ENCODE measurements at regions not wholly inside any gene's neighbourhood (a gene's known extent, or its start where the extent isn't known, plus 50 kb on each side); places are given as distances from the start of the nearest gene placed in this dataset.

DNA sequence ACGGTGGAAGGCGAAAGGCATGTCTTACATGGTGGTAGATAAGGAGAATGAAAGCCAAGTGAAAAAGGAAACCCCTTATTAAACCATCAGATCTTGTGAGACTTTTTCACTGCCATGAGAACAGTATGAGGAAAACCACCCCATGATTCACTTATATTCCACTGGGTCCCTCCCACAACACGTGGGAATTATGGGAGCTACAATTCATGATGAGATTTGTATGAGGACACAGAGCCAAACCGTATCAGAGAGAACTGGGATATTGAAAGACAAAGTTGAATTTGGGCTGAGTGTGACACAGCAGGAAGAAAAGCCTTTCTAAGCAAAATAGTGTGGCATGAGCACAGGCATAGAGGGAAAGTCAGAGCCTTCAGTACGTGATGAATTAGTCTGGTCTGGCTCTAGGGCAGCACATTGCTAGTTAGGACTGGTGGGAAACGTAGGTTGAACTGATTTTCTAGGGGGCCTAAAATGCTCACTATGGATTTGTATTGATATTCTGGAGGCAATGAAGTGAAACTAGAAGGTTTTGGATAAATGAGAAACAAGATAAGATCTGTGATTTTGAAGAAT lies 84.8 kb upstream of the RND3 start:
- H3K27ac ChIP-seq (ENCODE audit: low read length) = peak overlapping the region; percentile 30; the same call in 1 of the 2 replicates
- DNase-seq = no peak
- 0 out of 2 replicates have a peak overlapping the region, but pooled peaks have one; percentile 20 for H2AFZ ChIP-seq (ENCODE audit: low read length)
- H4K20me1 ChIP-seq (ENCODE audit: insufficient read depth, low read length) = no peaks in the 10 kb centered on the region
- no peaks in the 10 kb centered on the region for H3K27me3 ChIP-seq (replicated peaks; ENCODE audit: insufficient read depth, low read length)
- H3K79me2 ChIP-seq (ENCODE audit: low read length) = no peaks in the 10 kb centered on the region
- peaks cover 20% of the 10 kb centered on the region for H3K4me1 ChIP-seq (ENCODE audit: low read length)
- H3K4me2 ChIP-seq (ENCODE audit: low read depth, low read length) = no peak overlapping the region
- no peak overlapping the region for H3K4me3 ChIP-seq (ENCODE audit: low read length)
- peaks cover 10% of the 10 kb centered on the region; the same call in 1 of the 2 replicates for H3F3A ChIP-seq (ENCODE audit: insufficient read depth, low read length)
- H3K36me3 ChIP-seq (replicated peaks; ENCODE audit: insufficient read depth, low read length) = no peaks in the 10 kb centered on the region
- no peak overlapping the region for H3K9ac ChIP-seq (ENCODE audit: low read length)
- H3K9me3 ChIP-seq (replicated peaks; ENCODE audit: insufficient read depth, low read length) = no peaks in the 10 kb centered on the region
- H3K9me2 ChIP-seq (replicated peaks; ENCODE audit: insufficient read depth, low read length) = no peaks in the 10 kb centered on the region
- TF ChIP-seq EZH2 (optimal IDR thresholded peaks at IDR 0.05; ENCODE audit: low read depth, low read length) = no peak
- TF ChIP-seq, protein P1, sequence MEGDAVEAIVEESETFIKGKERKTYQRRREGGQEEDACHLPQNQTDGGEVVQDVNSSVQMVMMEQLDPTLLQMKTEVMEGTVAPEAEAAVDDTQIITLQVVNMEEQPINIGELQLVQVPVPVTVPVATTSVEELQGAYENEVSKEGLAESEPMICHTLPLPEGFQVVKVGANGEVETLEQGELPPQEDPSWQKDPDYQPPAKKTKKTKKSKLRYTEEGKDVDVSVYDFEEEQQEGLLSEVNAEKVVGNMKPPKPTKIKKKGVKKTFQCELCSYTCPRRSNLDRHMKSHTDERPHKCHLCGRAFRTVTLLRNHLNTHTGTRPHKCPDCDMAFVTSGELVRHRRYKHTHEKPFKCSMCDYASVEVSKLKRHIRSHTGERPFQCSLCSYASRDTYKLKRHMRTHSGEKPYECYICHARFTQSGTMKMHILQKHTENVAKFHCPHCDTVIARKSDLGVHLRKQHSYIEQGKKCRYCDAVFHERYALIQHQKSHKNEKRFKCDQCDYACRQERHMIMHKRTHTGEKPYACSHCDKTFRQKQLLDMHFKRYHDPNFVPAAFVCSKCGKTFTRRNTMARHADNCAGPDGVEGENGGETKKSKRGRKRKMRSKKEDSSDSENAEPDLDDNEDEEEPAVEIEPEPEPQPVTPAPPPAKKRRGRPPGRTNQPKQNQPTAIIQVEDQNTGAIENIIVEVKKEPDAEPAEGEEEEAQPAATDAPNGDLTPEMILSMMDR (IDR thresholded peaks at IDR 0.05; ENCODE audit: low read length) = no peak
- no peak for TF ChIP-seq EZH2phosphoT487 (IDR thresholded peaks at IDR 0.05; ENCODE audit: low read length)

DNA sequence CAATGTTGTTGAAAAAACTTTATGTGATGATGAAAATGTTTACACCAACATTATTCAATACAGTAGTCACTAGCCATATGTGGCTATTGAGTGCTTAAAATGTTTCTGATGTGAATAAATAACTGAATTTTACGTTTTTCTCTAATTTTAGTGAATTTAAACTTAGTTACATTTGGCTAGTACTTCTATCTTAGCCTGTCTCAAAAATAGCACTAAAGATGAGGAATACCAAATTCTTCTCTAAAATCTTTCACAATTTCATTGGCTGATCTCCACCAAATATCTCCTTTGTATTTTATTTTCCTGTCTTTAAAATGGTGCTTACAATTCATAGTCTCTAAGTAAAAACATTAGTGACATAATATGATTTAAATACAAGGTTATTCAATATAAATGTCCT lies 83.7 kb upstream of the RND3 start:
- no peaks in the 10 kb centered on the region for H3K9me3 ChIP-seq (replicated peaks; ENCODE audit: insufficient read depth, low read length)
- no peak for DNase-seq
- H3F3A ChIP-seq (ENCODE audit: insufficient read depth, low read length) = peaks cover 10% of the 10 kb centered on the region; the same call in 1 of the 2 replicates
- H3K4me2 ChIP-seq (ENCODE audit: low read depth, low read length) = no peak overlapping the region
- H3K9ac ChIP-seq (ENCODE audit: low read length) = no peak overlapping the region
- H3K9me2 ChIP-seq (replicated peaks; ENCODE audit: insufficient read depth, low read length) = no peaks in the 10 kb centered on the region
- no peak overlapping the region for H2AFZ ChIP-seq (ENCODE audit: low read length)
- H3K4me1 ChIP-seq (ENCODE audit: low read length) = peaks cover 20% of the 10 kb centered on the region
- H3K36me3 ChIP-seq (replicated peaks; ENCODE audit: insufficient read depth, low read length) = no peaks in the 10 kb centered on the region
- H3K27ac ChIP-seq (ENCODE audit: low read length) = no peak overlapping the region
- H4K20me1 ChIP-seq (ENCODE audit: insufficient read depth, low read length) = no peaks in the 10 kb centered on the region
- H3K4me3 ChIP-seq (ENCODE audit: low read length) = no peak overlapping the region
- no peak for TF ChIP-seq EZH2 (optimal IDR thresholded peaks at IDR 0.05; ENCODE audit: low read depth, low read length)
- TF ChIP-seq, protein P1 (IDR thresholded peaks at IDR 0.05; ENCODE audit: low read length) = no peak
- TF ChIP-seq EZH2phosphoT487 (IDR thresholded peaks at IDR 0.05; ENCODE audit: low read length) = no peak
- no peaks in the 10 kb centered on the region for H3K79me2 ChIP-seq (ENCODE audit: low read length)
- no peaks in the 10 kb centered on the region for H3K27me3 ChIP-seq (replicated peaks; ENCODE audit: insufficient read depth, low read length)

DNA sequence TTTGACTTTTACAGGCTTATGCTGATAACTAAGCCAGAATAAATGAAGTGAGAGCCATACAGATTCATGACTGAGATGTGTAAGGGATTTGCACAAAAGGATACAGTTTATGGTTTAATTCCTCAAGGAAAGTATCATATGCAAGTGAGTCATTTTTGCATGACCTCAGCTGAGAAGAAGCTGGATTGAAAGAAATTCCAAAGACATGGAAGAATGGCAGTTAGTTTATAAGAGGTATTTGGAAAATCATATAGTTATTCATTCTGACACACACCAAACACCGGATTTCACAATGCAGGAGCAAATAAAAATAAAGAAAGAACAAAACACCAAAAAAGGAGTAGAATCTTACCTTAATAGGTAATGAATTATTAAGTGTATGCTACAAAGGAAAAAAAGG lies 83.2 kb upstream of the RND3 start:
- Histone ChIP-seq H3K4me3 (ENCODE audit: low read length) (no peak overlapping the region), H3K79me2 (ENCODE audit: low read length) (no peaks in the 10 kb centered on the region), H2AFZ (ENCODE audit: low read length) (no peak overlapping the region), H3K27ac (ENCODE audit: low read length) (no peak overlapping the region), H3K9me2 (replicated peaks; ENCODE audit: insufficient read depth, low read length) (no peaks in the 10 kb centered on the region), H3K36me3 (replicated peaks; ENCODE audit: insufficient read depth, low read length) (no peaks in the 10 kb centered on the region), H3K9ac (ENCODE audit: low read length) (no peak overlapping the region), H3K4me2 (ENCODE audit: low read depth, low read length) (no peak overlapping the region), H4K20me1 (ENCODE audit: insufficient read depth, low read length) (no peaks in the 10 kb centered on the region), H3K27me3 (replicated peaks; ENCODE audit: insufficient read depth, low read length) (no peaks in the 10 kb centered on the region), H3F3A (ENCODE audit: insufficient read depth, low read length) (peaks cover 10% of the 10 kb centered on the region; the same call in 1 of the 2 replicates), H3K9me3 (replicated peaks; ENCODE audit: insufficient read depth, low read length) (no peaks in the 10 kb centered on the region), H3K4me1 (ENCODE audit: low read length) (peaks cover 20% of the 10 kb centered on the region)
- no peak for DNase-seq
- TF ChIP-seq, protein P1 (IDR thresholded peaks at IDR 0.05; ENCODE audit: low read length) = no peak
